ENCODE measurements at regions not wholly inside any gene's neighbourhood (a gene's known extent, or its start where the extent isn't known, plus 50 kb on each side); places are given as distances from the start of the nearest gene placed in this dataset.
"Not testable (repeated sequence)": the region's sequence is repeated elsewhere in the genome, so short reads cannot be mapped to it uniquely, and the experiment has no call there.

DNA sequence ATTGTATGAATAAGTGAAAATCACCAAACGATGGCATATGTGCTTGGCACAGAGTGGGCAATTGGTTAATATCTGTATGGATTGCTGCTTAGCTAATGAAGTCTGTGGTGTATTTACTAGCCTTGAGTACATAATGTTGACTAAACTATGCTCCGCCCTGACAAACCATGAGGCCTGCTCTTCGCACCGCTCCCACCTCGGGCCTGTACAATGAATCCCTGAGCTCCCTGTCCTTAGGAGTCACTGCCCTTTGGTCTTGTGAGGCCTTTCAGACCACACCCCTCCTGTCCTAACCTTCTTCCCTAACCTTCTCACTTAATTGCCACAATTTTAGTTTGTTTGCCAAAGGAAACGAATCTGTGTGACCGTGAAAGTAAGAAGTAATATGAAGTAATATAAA lies 193.2 kb downstream of the POTED start:
- DNase-seq, result not testable (repeated sequence)
